ENCODE measurements at regions not wholly inside any gene's neighbourhood (a gene's known extent, or its start where the extent isn't known, plus 50 kb on each side); places are given as distances from the start of the nearest gene placed in this dataset.

- TF ChIP-seq ZNF274 (IDR thresholded peaks at IDR 0.05; ENCODE audit: low read depth, low read length) (no peak), YY1 (IDR thresholded peaks at IDR 0.05; ENCODE audit: insufficient read depth, insufficient read length) (no peak), SUZ12 (IDR thresholded peaks at IDR 0.05; ENCODE audit: extremely low read depth, insufficient read depth, insufficient read length) (no peak)
Observed at GRCh38 chr13:91099877-91100276, 247.6 kb upstream of the MIR17HG start.
